GM21529 (cell line): ENCODE measurements at regions not wholly inside any gene's neighbourhood (a gene's known extent, or its start where the extent isn't known, plus 50 kb on each side); places are given as distances from the start of the nearest gene placed in this dataset.
"Not testable (repeated sequence)": the region's sequence is repeated elsewhere in the genome, so short reads cannot be mapped to it uniquely, and the experiment has no call there.

Source experiments
- ATAC-seq: cut with Tn5 transposase; IDR thresholded peaks from one replicate; pipeline ENCODE4 v1.9.1; 2021; ENCODE audit not compliant: unreplicated experiment

DNA sequence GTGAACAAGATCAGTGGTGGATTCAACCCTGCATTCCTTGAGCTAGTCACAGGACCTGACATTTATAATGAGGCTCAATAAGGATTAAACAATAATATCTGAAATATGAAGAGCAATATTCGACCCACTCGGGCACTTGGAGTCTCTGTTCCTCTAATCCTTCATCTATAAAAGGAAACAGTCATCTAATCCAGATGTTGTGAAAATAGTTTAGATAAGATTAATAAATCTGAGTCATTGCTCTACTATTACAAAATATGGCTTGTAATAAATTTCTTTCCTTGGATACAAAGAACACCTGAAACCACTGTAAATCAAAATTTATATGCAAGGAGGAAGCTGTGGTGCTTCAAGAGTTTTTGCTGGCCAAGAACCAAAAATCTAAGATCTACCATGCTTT, 846.9 kb upstream of the ACVR2A start:
- ATAC-seq, result no peak

DNA sequence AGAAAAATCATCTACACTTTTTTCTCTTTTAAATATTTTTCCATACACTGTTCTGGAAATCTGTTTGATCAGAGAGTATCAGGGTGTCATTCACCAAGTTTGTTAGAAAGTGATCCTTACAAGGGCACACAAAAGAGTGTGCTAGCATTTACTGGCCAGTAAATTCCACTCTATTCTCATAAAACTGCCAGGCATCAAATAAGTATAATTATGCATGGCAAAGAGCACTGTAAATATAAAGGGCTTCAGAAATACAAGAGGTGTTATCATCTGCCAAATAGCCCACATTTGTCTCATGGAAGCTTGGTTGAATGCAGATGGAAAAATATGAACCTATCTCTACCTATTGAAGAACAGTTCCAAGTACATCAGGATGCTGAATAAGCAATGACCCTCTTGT, 847.3 kb upstream of the ACVR2A start:
- no peak for ATAC-seq

DNA sequence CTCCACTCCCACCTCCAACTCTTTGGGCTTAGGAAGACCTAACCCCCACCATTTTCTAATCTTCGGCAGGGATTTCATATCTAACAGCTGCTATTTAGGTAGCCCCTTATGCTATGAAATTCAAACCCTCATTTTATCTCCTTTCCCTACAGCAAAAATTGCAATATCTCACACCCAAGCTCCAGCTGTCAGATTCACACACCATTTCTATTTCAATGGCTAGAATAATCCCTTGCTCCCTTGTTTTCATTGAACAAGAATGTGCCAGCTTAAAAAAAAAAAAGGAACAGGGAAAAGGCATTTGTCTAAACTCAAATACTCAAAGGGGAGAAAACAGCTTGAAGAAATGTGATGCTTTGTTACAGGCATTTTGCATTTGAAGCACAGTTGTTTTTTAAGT, 850.6 kb upstream of the ACVR2A start:
- no peak for ATAC-seq

DNA sequence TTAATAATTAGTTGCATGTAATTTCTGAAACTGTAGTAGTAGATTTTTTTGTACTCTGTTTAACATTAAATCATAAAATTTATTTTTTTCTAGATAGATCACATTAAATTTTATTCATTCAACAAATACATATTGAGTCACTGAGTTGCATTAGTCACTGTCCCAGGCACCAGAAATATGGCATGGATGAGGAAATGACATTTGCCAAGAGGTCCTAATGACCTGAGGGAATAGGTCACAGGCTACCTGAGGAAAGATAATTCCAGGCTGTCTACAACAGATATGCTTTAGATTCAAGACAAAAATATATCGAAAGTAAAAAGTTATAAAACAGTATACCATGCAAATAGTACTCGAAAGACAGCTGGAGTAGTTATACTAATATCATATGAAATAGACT, 852.4 kb upstream of the ACVR2A start:
- no peak for ATAC-seq

DNA sequence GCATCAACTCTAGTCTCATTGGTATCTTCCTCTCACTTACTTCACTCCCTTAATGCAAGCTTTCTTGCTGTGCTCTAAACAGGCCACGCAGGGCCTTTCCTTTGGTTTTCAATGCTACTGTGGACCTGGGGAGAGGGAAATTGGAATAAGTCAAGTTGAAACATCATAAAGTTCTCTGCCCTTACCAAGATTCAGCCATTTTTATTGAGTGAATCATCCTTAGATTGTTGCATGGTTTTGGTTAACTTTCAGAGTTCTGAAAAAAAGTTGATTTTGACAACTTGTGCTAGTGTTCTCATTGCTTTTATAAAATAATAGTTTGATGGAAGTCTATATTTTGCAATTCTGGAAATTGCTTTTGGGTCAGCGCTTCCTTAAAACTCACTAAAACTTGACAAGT, 852.8 kb upstream of the ACVR2A start:
- no peak for ATAC-seq

DNA sequence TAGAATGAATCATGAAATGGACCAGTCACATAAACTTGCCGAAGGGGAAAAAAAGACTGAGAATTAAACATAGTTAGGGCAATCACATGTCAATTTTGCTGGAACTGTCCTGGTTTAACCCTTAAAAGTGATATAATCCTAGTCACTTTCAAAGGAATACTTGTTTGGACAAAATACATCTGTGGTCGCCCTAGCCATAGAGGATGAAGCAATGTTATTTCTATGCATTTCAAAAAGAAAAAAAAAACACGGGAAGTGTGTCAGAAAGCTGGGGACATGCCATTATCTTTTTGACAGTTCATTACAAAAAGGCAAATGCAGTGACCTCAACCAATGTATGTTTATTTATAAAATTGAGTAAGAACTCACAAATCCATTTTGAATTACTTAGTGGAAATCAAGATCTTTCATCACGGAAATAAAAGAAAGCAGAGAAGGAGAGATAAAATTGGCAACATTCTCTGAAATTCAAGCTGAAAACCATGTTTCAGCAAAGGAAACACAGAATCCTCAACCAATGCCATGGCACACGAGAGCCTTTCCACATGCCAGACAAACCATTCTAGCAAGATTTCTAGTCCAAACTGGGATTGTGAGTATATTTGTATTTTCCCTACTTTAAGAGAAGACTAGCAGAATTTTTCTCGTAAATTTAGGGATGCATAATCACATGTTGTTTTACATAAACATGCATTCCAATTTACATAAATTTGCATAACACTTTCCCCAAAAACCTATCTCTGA, 854.3 kb upstream of the ACVR2A start:
- no peak for ATAC-seq

DNA sequence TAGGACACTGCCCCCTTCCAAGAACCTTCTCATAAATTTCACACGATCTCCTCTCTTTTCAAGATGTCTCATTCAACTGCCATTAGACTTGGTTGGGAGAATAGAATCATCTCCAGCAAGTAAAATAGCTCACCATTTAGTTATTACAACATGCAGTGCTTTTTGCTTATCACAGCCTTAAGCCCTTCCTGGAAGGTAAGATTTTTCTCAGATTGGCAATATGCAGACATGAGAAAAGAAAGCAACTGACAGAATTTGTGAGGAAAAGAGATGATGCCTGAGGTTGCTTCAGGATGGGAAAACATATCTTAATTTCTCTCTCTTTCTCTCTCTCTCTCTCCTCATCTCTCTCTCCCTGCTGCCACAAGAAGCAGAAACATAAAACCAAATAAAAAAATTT, 855.1 kb upstream of the ACVR2A start:
- ATAC-seq, result no peak

DNA sequence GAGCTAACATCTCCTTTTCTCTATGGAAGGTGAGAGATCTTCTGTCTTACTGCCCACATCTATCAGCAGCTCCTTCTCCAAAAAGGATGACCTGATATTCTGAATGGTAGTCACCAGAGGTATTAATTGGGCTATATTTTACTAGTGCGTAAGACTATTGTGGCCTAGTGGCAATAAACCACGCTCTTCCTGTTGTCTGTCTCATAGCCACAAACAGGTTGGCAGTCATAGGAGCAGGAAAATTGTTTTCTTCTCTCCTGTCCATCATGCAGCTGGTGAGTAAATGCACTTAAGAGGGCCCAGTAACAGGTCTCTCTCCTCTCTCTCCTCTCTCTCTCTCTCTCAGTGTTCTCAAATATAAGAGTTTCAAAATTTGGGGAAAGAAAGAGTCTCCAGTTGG, 856.8 kb upstream of the ACVR2A start:
- no peak for ATAC-seq

DNA sequence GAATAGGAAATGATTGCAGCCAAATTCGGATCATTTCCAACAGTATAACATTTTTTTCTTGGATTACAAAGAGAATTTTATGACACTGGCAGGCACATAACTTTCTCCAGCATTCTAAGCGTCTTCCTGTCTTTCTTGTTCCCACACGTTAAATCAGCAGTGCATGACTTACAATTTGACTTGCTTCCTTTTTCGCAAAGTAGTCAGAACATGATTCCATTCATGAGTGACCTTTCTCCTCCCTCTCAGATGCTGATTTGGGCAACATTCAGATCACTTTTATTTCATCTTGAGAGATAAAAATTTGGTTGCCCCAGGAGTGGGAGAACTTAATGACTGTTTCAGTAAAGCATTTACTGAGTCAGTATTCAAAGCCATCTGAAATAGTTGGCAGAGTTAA, 858.7 kb upstream of the ACVR2A start:
- ATAC-seq, result no peak

DNA sequence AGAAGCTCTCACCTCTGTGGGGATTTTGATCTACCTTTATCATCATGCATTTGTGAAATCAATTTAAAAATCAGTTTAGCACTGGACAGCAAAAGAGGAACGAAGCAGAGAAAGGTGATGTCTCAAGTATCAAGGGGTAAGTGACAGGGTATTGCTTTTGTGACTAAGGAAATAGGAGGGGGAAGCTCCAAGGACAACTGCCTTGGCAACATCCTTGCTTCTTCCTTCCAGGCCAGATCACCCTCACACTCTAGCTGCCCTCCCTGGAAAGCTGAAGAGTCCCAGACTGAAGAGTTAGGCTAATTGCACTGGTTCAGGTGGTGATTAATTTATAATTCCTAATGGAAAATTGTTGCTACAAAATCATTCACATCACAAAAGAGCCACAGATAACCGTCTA, 859.1 kb upstream of the ACVR2A start:
- ATAC-seq, result no peak

DNA sequence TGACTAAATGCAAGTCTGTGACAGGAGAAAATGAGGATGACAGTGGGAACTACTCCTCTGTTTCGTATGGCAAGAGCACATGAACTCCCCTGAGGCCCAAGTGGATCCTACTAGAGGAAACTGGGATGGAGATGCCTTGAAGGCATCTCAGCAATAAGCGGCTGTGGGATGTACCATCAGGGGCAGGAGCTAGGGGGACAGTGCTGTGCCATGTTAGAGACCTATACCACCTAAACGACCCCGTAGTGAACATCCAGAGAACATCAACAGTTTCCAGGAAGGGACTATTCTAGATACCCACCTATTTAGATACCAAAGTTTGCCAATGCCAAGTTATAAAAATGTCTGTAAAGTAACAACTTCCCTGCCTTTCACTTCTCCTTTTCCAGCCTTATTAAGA, 860.8 kb upstream of the ACVR2A start:
- ATAC-seq, result no peak

DNA sequence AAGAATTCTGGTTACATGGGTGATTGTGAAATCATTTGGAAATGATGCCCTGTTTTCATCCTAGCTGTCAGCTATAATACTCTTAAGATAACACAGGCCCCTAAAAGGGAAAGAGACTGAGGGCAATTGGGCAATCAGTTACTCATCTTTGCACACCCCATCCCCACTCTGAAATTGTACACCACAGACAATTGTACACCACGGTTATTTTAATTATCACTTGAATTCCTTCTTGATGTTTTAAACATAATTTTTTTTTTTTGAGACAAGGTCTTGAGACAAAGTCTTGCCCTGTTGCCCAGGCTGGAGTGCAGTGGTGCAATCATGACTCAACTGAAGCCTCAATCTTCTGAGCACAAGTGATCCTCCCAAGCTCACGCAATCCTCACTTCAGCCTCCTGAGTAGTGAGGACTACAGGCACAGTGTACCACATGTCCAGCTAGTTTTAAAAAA, 862.4 kb upstream of the ACVR2A start:
- no peak for ATAC-seq

DNA sequence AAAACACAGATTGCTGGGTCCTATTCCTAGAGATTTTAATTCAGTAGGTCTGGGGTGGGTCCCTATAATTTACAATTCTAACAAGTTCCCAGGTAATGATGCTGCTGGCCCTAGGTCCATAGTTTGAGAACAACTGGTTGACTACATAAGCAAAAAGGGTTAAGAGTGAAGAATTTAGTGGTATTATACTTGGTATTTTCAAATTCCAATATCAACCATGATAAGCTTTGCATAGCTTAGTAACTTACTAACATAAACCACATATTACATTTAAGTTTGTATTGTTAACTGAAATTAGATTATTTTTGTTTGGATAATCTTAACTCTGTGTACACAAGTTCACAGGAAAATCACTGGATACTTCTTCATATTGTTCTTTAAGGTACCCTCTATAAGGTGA, 862.9 kb upstream of the ACVR2A start:
- no peak for ATAC-seq

DNA sequence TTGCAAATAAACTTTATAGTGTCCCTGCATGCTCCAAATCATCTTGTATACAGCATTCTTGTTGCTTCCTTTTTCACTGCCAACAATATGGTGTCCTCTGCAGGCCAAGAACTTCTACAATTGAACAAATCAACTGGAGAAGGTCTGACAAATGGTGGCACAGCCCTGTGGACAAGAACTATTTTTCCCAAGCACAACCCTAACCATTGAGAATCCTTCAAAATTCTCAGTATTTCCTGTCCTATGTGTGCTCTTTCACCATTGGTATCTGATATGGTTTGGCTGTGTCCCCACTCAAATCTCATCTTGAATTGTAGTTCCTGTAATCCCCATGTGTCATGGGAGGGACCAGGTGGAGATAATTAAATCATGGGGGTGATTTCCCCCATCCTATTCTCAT, 865.1 kb upstream of the ACVR2A start:
- no peak for ATAC-seq

DNA sequence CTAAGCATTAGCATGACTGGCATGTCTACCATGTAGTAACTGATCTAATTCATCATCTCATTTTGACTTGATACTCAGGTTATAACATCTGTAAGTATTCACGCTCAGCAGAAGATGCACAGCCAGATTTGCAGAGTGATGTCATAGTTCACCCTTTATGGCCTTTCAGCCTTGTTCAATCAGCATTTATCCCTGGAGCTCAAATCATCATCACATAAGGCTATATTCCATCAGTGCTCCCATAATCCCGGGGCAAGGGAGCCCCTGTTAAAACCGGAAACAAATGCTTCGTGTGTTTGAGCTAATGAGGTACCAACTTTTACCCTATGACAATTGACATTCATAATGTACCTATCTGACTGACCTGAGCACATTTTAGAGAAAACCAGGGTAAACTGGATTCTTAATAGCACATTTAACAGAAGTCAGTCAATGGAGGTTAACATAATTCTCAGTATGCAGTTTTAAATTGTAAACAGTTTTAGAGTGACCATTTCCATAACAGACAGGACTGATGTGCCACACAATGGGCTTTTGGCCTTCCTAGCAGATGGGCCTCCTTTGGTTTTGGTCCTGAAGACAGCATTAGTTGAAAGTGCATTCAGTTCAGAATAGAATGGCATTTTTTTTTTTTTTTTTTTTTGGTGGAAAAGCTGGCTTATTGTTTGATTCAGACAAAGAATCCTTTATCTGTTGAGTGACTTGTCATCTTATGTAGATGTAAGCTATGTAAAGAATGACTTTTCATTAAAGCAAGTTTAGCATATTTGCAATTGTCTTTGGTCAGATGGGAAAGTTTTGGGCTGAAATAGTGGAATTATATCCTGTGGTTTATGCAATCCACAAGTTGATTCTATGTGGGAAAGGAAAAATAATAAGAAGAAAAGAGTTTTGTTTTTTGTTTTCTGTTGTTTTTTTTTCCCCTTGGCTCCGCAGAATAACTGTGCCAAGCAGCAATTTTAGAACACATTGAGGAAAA, 866.0 kb upstream of the ACVR2A start:
- no peak for ATAC-seq

DNA sequence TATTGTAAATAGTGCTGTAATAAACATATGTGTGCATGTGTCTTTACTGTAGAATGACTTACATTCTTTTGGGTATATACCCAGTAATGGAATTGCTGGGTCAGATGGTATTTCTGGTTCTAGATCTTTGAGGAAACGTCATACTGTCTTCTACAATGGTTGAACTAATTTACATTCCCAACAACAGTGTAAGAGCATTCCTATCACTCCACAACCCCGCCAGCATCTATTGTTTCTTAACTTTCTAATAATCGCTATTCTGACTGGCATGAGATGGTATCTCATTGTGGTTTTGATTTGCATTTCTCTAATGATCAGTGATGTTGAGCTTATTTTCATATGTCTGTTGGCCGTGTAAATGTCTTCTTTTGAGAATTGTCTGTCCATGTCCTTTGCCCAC, 873.8 kb upstream of the ACVR2A start:
- ATAC-seq, result not testable (repeated sequence)

DNA sequence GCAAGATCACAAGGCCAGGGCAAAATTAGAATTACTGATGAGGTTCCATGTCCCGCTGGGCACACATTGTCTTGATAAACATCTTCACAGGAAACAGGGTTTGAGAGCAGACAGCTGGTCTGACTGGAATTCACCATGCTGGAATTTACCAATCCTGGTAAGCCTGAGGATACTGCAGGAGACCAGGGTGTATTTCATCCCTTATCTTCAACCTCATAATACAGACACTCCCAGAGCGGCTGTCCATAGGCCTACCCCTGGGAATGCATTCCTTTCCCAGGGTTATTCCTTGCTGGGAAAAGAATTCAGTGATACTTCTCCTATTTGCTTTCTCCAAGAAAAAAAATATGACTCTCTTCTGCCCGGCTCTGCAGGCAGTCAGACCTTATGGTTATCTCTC, 875.1 kb upstream of the ACVR2A start:
- not testable (repeated sequence) for ATAC-seq

DNA sequence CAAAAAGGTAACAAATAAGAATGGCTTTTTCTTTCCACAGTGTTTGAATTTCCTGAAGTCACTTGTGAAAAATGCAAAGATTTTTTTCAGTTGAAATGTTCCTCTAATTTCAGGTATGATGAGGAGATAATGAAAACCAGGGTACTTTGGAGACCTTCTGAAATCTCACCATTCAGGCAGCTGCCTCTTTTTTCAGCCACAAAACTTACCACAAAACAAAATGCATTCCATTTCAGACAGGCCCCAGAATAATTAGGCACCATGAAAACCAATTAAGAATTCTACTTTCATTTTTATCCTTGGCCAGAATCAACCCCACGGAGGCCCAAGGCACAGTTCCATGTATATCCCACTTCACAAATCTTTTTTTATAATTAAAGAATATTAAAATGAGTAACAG, 880.3 kb upstream of the ACVR2A start:
- no peak for ATAC-seq

DNA sequence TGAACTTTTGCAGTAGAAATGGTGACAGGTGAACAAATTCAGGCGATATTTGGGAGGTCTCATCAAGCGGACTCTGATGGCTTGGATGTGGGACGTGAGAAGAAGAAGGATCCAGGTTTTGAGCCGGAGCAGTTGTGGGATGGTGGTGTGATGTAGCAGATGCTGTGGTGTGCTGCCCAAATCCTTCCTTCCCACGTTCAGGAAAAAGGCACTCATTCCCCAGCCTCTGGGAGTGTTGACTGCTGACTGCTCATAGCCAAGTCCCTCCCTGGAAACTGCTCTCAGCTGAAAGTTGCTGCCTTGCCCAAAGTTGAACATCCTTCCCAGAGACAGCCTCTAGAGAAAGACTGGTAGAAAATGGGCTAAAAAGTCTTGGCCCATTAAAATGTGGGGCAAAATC, 890.3 kb upstream of the ACVR2A start:
- ATAC-seq, result no peak

DNA sequence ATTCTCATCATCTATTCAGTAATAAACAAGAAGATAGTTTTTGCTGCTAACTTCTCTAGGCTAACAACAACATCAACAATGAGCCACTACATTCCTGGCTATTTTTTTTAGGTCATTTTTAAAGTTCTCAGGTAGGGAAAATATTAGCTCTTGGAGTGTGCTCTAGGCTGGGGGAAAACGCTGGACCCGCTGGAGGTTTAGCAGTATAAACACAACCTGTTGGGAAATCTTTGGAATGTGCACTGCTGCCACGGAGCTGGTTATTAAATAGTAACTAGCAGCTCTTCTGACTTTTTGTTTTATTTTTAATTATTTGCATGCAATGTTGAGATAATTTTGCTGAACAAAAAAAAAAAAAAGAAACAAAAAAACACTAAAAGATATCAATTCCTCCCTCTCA, 892.1 kb upstream of the ACVR2A start:
- ATAC-seq, result no peak

DNA sequence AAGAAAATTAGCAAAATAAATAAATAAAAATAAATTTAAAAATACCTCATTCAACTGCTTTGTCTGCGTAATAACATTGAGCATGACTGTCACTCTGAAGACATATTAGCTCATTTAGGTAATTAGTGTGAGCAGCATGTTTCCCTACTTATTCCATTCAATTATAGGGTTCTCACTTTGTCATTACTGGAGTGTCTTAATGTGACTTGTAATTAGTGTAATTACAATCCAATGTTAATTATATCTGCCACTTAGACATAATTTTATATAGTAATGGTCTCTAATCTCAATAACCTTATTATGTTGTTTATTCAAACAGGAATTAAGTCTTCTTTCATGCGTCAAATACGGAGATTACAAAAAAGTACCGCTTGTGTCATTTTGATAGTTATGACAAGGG, 893.9 kb upstream of the ACVR2A start:
- ATAC-seq, result no peak

DNA sequence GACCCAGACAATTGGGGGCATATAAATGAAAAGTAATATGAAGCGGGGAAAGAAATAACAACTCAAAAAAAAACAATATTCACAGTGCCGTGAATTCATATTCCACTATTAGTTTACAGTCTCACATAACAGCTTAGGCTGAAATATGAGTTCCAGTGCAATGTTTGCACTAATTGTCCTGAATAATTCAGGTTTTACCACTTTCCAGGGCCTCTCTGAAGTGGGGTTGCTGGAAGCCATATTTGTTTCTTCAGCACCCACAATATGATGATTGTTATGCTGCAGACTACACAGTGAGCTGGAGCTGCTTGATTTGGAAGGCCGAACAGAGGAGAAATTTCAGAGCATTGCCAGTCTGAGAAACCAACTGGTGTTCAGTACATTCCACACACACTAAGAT, 894.5 kb upstream of the ACVR2A start:
- no peak for ATAC-seq
